Fibroblast of skin of right biceps (primary cell): ENCODE measurements at regions not wholly inside any gene's neighbourhood (a gene's known extent, or its start where the extent isn't known, plus 50 kb on each side); places are given as distances from the start of the nearest gene placed in this dataset.

Experiments
- DNase-seq: peaks from one replicate; pipeline ENCODE4 v3.0.0-alpha.2; 2013

GRCh38 chr3:157794771-157795170 is 291.6 kb upstream of the VEPH1 start:
- DNase-seq = peak; percentile 72

GRCh38 chr3:157793745-157794144 is 290.5 kb upstream of the VEPH1 start:
- peak; percentile 24 for DNase-seq

- DNase-seq = peak; percentile 33
These were observed 285.9 kb upstream of the VEPH1 start for GRCh38 chr3:157789162-157789561.

GRCh38 chr3:157786618-157787017 is 283.4 kb upstream of the VEPH1 start:
- DNase-seq = peak; percentile 71

GRCh38 chr3:157786211-157786610 is 283.0 kb upstream of the VEPH1 start:
- DNase-seq = peak; percentile 96

GRCh38 chr3:157785102-157785826 is 282.0 kb upstream of the VEPH1 start:
- DNase-seq = peak; percentile 92

GRCh38 chr3:157782236-157782635 is 279.0 kb upstream of the VEPH1 start:
- peak; percentile 54 for DNase-seq

GRCh38 chr3:157776861-157777260 is 273.6 kb upstream of the VEPH1 start:
- DNase-seq = no peak

GRCh38 chr3:157775446-157775845 is 272.2 kb upstream of the VEPH1 start:
- DNase-seq = no peak

- DNase-seq = no peak
These were observed 266.2 kb upstream of the VEPH1 start for GRCh38 chr3:157769378-157769777.

- peak; percentile 38 for DNase-seq
These were observed 264.4 kb upstream of the VEPH1 start for GRCh38 chr3:157767607-157768006.

- no peak for DNase-seq
These were observed 260.4 kb upstream of the VEPH1 start for GRCh38 chr3:157763644-157764043.

GRCh38 chr3:157759311-157759710 is 256.1 kb upstream of the VEPH1 start:
- DNase-seq = no peak

GRCh38 chr3:157755233-157755632 is 252.0 kb upstream of the VEPH1 start:
- DNase-seq = no peak

GRCh38 chr3:157754451-157754850 is 251.2 kb upstream of the VEPH1 start:
- DNase-seq = no peak

GRCh38 chr3:157753787-157754136 is 250.5 kb upstream of the VEPH1 start:
- DNase-seq = no peak

- DNase-seq = peak; percentile 44
These were observed 250.0 kb upstream of the VEPH1 start for GRCh38 chr3:157752956-157753786.

GRCh38 chr3:157752554-157752953 is 249.3 kb upstream of the VEPH1 start:
- DNase-seq = no peak

- no peak for DNase-seq
These were observed 248.2 kb upstream of the VEPH1 start for GRCh38 chr3:157751386-157751785.

- peak; percentile 69 for DNase-seq
These were observed 243.2 kb upstream of the VEPH1 start for GRCh38 chr3:157746391-157746790.

- no peak for DNase-seq
These were observed 238.4 kb upstream of the VEPH1 start for GRCh38 chr3:157741607-157742006.

- no peak for DNase-seq
These were observed 235.2 kb upstream of the VEPH1 start for GRCh38 chr3:157738441-157738840.

GRCh38 chr3:157718800-157719199 is 215.6 kb upstream of the VEPH1 start:
- DNase-seq = no peak

- DNase-seq = no peak
These were observed 209.9 kb upstream of the VEPH1 start for GRCh38 chr3:157713101-157713500.
